Right lung (tissue), 2 donors: ENCODE measurements at regions not wholly inside any gene's neighbourhood (a gene's known extent, or its start where the extent isn't known, plus 50 kb on each side); places are given as distances from the start of the nearest gene placed in this dataset.
"Not testable (repeated sequence)": the region's sequence is repeated elsewhere in the genome, so short reads cannot be mapped to it uniquely, and the experiment has no call there.

Experiments
- DNase-seq, 2 donors: peaks; one replicate each; pipeline ENCODE4 v3.0.0-alpha.2; 2013

DNA sequence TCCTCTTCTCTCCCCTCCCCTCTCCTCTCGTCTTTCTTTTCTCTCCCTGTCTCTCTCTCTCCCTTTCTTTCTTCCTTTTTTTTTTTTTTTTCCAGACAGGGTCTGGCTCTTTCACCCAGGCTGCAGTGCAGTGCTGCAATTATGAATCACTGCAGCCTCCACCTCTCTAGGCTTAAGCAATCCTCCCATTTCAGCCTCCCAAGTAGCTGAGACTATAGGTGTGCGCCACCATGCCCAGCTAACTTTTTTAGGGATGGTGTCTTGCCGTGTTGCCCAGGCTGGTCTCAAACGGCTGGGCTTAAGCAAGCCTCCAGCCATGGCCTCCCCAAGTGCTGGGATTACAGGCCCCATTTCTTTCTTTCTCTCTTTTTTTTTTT is 59.9 kb upstream of the NCOA3 start:
- no peak for DNase-seq

GRCh38 chr20:47443060-47443459 is 58.6 kb upstream of the NCOA3 start:
- not testable (repeated sequence) for DNase-seq

DNA sequence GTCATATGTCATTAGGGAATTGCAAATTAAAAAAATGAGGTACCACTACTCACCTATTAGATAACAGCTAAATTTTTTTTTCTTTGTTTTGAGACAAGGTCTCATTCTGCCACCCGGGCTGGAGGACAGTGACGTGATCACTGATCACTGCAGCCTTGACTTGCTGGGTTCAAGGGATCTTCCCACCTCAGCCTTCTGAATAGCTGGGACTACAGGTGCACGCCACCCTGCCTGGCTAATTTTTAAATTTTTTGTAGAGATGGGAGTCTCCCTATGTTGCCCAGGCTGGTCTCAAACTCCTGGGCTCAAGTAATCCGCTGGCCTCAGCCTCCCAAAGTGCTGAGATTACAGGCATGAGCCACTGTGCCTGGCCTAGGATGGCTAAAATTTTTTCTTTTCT is 57.1 kb upstream of the NCOA3 start:
- no peak for DNase-seq

- DNase-seq = no peak
Measured at GRCh38 chr20:47445291-47445690, 56.4 kb upstream of the NCOA3 start.

- not testable (repeated sequence) for DNase-seq
Measured at GRCh38 chr20:47447350-47448296, 54.1 kb upstream of the NCOA3 start.

- no peak for DNase-seq
Measured at GRCh38 chr20:47448429-47448828, 53.3 kb upstream of the NCOA3 start.

DNA sequence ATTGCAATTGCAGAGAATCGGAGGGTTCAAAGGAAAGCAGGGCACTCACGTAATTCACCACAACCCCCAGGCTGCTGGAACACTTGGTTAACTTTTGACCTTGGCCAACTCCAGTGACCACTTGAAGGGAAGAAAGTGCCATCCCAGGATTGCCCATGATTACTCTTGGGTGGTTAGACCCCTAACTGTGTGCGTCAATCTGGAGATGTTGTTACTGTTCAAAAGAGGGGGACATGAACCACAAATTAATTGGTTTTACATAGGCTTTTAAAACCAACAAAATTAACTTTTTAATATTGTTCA is 50.1 kb upstream of the NCOA3 start:
- DNase-seq = no peak
